ENCODE measurements at regions not wholly inside any gene's neighbourhood (a gene's known extent, or its start where the extent isn't known, plus 50 kb on each side); places are given as distances from the start of the nearest gene placed in this dataset.
A peak's percentile ranks its signal among the peaks of the same experiment; 100 is the strongest.

- no peak for DNase-seq
These were observed 1377.5 kb upstream of the CDH9 start for GRCh38 chr5:28415791-28416443.

GRCh38 chr5:28414619-28415018 lies 1376.2 kb upstream of the CDH9 start:
- DNase-seq, result no peak

- no peak for DNase-seq
These were observed 1370.3 kb upstream of the CDH9 start for GRCh38 chr5:28408651-28409050.

GRCh38 chr5:28408186-28408585 lies 1369.8 kb upstream of the CDH9 start:
- DNase-seq, result peak; percentile 88

- no peak for DNase-seq
These were observed 1366.1 kb upstream of the CDH9 start for GRCh38 chr5:28404363-28405071.

GRCh38 chr5:28403846-28404245 lies 1365.5 kb upstream of the CDH9 start:
- DNase-seq, result peak; percentile 27

GRCh38 chr5:28402590-28403301 lies 1364.4 kb upstream of the CDH9 start:
- DNase-seq, result no peak

GRCh38 chr5:28400076-28400475 lies 1361.7 kb upstream of the CDH9 start:
- no peak for DNase-seq

- DNase-seq, result no peak
These were observed 1360.8 kb upstream of the CDH9 start for GRCh38 chr5:28399211-28399610.

- no peak for DNase-seq
These were observed 1359.8 kb upstream of the CDH9 start for GRCh38 chr5:28398185-28398584.

- DNase-seq, result peak; percentile 80
These were observed 1359.1 kb upstream of the CDH9 start for GRCh38 chr5:28397502-28397941.

GRCh38 chr5:28391277-28391676 lies 1352.9 kb upstream of the CDH9 start:
- no peak for DNase-seq

- no peak for DNase-seq
These were observed 1352.0 kb upstream of the CDH9 start for GRCh38 chr5:28390341-28390740.

- DNase-seq, result peak; percentile 28
These were observed 1351.3 kb upstream of the CDH9 start for GRCh38 chr5:28389727-28390126.

GRCh38 chr5:28388428-28388827 lies 1350.0 kb upstream of the CDH9 start:
- DNase-seq, result no peak

GRCh38 chr5:28386712-28387111 lies 1348.3 kb upstream of the CDH9 start:
- no peak for DNase-seq

GRCh38 chr5:28380167-28380566 lies 1341.8 kb upstream of the CDH9 start:
- DNase-seq, result no peak

GRCh38 chr5:28374492-28374967 lies 1336.1 kb upstream of the CDH9 start:
- DNase-seq, result no peak

GRCh38 chr5:28370896-28371295 lies 1332.5 kb upstream of the CDH9 start:
- no peak for DNase-seq

- DNase-seq, result peak; percentile 18
These were observed 1331.0 kb upstream of the CDH9 start for GRCh38 chr5:28369418-28369817.

- DNase-seq, result no peak
These were observed 1317.4 kb upstream of the CDH9 start for GRCh38 chr5:28355831-28356230.

- DNase-seq, result no peak
These were observed 1308.3 kb upstream of the CDH9 start for GRCh38 chr5:28346696-28347095.

- peak; percentile 29 for DNase-seq
These were observed 1306.5 kb upstream of the CDH9 start for GRCh38 chr5:28344836-28345433.
